ENCODE measurements at regions not wholly inside any gene's neighbourhood (a gene's known extent, or its start where the extent isn't known, plus 50 kb on each side); places are given as distances from the start of the nearest gene placed in this dataset.
"Not testable (repeated sequence)": the region's sequence is repeated elsewhere in the genome, so short reads cannot be mapped to it uniquely, and the experiment has no call there.

DNA sequence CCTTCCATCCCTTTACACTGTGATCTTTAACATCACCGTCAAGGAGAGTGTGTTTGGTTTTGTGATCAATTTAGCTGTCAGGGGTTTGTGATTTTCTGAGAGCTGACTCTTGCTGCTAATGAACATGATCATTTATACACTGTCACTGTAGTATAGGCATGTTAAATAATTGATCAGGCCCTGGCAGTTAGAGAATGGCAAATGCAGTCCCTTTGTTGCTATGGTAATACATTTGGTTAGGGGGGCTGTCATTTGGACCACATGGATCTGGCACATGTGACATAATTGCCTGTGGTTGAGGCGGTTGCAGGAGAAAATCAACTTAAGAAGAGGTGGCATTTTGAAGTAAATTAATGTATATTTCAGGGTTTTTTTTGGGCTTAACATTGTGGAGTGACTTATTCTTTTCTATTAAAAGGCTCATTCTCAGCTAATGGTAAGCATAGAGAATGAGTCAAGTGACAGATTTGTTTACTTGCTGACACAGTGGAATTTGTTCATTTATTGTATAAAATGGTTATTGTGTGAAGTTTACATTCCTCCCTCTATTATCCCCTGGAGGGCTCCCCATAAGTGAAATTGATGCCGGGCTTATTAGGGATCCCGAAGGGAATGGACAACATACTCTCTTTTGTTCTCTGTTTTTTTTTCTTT, 114.0 kb downstream of the FHIP1A start:
- no peak for DNase-seq

DNA sequence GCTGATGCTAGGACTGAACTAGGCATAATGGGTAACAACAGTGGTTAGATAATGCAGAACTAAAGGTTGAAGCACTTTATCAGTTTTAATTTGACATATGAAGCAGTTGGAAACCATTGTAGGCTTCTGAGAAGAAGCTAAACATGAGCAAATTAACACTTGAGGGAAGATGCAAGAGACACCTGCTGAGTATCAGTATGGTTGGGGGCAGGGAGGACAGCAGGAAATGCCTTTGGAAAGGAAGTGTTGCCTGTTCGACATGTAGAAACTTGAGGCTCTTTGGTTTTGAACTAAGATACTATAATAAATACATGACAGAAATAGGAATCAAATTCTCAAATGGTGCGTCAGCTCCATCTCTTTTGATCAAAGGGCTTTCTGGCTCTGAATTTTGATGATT, 115.6 kb downstream of the FHIP1A start:
- no peak for DNase-seq

DNA sequence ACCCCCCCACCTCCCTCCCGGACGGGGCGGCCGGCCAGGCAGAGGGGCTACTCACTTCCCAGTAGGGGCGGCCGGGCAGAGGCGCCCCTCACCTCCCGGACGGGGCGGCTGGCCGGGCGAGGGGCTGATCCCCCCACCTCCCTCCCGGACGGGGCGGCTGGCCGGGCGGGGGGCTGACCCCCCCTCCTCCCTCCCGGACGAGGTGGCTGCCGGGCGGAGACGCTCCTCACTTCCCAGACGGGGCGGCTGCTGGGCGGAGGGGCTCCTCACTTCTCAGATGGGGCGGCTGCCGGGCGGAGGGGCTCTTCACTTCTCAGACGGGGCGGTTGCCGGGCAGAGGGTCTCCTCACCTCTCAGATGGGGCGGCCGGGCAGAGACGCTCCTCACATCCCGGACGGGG, 117.5 kb downstream of the FHIP1A start:
- not testable (repeated sequence) for DNase-seq

DNA sequence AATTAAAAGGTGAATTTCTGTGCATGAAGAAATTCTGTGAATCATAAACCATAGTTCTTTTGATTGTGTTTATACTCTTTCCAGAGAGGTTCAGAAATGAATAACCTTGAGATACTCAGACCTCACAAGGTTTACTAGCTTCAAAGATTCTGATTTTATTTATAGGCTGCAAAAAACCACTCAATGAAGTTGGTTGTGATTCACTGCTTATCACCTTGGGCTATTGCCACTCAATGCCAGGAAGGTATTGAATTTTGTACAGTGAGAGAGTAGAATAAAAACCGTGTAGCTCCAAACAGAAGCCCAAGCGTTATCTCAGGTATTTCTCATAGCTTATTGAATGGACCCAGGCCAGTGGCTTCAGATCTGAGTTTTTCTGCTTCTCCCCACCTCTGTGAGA, 118.7 kb downstream of the FHIP1A start:
- no peak for DNase-seq

DNA sequence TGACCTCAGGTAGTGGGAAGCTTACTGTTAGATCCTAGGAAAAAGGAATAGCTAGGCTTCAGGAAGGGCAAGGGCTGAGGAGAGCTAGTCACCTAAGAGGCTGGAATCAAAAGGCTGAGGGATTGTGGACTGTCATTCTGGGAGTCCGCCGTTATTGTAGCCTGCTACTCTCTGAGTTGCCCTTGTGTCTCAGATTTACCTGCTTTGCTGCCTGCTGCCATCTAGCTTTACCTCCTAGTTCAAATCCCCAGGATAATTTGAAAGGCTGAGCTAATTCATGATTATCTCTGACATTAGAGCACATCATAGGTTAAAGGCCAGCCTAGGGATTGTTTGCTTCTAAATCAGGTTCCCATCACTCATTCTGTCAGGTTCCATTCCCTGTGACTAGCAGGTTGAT, 120.2 kb downstream of the FHIP1A start:
- no peak for DNase-seq

DNA sequence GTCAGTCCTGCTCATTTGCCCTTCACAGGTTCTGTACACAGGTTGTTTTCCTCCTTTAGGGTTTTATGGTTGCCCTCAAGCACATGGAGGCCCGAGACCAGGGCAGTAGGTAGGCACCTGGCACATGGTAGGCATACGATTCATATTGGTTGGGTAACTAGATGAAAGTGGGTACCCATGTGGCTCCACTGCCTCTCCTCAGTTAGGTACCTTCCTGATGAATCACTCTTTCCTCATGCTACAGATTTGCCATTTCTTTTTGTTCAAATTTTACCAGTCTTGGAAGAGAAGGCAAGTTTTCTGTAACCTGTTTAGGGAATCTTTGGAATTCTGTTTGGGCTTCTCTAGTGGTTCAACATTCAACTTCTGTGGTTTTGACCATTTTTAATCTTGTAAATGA, 121.3 kb downstream of the FHIP1A start:
- no peak for DNase-seq

DNA sequence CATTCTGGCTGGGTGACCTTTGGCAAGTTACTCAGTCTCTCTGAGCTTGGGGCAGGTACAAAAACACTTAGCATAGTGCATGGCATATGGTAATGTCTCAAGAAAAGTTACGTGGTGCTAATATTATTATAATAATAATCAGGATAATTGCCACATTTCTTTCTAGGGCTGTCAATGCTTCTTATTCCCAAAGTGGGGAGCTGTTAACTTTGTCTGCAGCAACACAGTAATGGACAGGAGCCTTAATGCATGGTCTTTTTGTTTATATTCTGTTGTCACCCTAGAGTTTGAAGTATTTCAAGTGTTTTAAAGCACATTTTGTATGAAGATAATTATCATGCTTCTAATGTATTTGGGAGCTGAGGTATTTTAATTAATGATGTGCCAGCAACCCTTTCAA, 121.8 kb downstream of the FHIP1A start:
- DNase-seq, result no peak

DNA sequence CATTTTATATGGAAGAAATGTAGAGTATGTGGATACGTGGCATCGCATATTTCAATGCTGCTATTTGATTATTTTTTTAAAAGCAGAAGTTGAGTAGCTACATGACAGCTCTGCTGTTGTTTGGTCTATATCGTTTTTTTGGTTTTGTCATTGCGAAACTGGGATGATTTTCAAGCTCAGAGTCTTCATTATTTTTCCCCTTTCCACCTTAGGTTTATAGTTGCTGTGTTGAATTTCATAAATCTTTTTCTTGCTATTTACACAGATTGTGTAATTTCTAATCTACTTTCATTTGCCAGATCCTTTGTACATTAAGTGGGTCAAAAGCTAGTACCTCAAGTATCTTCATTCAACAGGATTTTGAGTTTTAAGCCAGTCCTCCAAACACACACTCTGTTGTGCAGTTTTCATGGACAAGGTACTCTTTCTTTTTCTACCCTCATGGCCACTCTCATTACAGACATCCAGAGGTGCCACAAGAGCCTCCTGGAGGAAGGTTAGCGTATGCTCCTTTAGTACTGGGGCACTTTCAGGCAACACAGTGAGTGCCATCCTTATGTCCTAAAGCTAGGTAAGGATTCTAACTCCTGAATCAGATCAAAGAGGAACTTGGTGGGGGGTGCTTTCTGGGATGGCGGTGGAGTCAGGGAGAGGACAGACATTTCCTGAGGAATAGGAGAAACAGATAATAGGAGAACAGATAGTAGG, 123.2 kb downstream of the FHIP1A start:
- DNase-seq, result no peak

DNA sequence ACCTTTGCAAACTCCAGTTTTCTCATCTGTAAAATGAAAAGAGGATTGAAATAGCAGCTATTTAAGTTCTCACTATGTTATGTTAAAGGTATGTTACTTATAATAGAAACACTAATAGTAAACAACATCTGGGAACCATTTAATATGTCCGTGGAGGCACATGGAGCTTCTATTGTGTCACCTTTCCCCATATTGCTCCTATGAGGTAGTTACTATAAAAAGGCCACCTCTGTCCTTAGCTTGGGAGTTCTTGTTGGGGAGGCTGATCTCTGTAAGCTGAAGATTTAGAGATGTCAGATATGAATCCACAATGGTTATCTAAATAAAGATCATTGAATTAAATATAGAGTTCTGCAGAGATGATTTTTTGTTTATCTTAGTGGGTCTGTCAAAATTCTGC, 125.2 kb downstream of the FHIP1A start:
- DNase-seq, result no peak

DNA sequence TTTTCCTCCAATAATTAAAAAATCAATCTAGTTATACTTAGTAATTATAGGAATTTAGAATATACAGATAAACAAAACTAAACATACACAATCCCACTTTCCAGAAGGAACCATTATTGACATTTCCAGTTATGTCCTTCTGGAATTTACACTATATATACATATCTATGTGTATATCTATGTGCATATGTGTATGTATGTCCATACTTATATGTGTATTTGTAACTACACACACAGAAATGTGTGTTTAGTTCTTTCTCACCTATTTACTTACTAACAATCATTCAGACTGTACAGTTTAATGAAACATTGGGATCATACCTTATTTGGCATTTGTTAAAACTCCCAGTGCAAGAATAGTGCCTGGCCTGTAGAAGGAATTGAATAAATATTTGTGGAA, 126.4 kb downstream of the FHIP1A start:
- DNase-seq, result no peak

DNA sequence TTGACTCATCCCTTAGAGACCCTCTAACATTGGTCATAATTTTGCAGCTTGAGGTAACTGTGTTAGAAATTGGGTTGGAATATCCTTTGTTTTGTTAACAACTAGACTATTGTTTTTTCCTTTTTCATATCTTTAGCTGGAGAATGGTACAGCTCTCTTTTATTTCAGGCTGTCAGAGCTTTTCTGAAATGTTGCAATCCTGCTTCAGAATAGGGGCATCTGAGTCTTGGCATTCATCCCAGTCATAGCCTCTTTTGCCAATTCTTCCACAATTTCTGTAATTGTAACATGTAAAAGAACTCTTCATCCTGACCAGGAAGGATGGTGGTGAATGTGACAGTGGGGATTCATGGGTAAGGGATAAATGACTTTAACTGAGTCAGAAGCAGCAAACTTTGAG, 128.7 kb downstream of the FHIP1A start:
- DNase-seq, result no peak

DNA sequence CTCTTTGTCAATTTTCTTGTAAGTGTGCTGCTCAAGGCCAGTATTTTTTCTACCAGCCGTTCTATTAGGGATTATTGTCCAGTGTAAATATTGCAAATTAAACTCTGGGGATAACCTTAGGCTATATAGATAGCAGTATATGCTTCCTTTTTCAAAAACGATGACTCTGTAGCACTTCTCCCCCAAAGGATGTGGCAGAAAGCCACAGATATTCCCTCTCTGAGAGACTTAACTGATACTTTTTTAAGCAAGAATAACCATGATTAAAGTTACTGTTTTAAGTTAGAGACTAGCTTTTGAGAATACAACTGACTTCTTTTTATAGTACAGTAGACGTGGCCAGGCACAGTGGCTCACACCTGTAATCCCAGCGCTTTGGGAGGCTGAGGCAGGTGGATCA, 130.0 kb downstream of the FHIP1A start:
- DNase-seq, result no peak

DNA sequence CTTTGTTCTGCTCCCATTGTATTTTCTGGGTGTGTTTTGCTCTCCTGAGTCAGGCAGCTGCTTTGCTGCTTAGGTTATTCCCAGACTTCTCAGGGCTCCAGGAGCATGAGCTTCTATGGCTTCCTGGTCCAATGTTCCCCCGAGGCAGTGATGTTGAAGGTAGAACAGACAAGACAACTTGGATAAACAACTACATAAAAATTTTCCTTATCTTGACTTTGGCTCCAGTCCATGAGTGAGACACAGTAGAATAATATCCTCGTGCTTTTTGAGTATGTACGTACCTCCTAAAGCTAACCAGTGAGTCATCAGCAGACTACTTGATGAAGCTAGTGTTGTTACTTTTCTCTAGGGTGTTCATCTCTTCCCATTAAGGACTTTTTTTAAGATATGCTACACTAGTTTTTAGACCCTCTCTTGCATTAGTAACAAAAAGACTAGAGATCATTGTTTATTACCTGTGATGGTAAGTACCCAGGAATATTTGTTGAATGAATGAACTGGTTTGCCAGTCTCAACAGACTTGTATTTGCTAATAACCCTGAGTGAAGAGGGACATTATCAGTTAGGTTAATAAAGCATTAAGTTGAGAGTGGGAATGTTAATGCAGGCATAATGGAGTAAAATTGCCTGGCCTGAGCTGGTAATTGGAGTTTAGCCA, 131.9 kb downstream of the FHIP1A start:
- DNase-seq, result no peak

DNA sequence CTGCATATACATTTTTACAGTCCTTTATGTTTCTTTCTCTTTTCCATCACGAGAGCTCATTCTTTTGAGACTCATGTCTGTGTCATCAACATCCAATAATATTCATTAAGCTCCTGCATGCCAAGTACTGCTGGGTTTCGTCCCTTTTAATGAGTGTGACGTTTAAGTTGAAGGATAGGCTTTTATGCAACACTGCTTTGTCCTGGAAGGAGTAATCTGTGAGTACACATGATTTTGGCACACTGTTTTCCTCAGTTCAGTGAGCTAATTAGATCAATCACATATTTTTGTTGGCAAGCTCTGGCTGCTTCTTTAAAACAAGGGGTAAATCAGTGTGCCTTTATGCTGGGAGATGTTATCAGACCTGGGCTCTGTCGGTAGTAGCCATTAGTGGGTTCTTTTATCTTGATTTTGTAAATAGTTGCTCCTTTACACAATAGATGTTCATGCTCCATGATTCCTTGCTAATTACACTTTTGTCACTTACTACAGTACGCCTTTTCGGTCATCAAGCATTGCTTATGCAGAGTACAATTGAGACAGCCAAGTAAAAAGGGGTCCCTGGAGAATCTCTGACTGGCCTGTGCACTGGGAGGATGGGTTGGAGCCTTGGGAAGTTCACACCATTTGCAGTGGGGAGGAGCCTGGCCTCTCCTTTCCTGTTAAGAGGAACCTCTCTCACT, 132.6 kb downstream of the FHIP1A start:
- DNase-seq, result no peak

DNA sequence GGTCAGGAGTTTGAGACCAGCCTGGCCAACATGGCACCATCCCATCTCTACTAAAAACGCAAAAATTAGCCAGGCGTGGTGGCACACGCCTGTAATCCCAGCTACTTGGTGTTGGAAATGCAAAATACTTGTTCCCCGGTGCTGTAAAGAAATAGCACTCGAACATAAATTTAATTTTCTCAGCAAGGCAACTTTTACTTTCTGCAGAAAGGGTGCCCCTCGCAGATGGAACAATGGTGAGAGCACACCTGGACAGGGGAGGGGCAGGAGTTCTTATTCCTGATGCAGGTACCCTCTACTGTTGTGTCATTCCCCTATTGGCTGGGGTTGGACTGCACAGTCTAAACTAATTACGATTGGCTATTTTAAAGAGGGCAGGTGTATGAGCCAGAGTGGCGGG, 139.7 kb downstream of the FHIP1A start:
- no peak for DNase-seq

DNA sequence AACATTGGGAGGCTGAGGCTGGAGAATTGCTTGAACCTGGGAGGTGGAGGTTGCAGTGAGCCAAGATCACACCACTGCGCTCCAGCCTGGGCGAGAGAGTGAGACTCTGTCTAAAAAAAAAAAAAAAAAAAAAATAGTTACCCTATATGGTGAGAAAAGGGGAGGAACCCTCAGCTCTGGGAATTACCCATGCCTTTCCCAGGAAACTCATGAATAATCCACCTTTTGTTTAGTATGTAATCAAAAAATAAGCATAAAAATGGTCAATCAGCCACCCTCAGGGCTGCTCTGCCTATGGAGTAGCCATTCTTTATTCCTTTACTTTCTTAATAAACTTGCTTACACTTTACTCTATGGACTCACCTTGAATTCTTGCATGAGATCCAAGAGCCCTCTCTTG, 140.4 kb downstream of the FHIP1A start:
- not testable (repeated sequence) for DNase-seq

DNA sequence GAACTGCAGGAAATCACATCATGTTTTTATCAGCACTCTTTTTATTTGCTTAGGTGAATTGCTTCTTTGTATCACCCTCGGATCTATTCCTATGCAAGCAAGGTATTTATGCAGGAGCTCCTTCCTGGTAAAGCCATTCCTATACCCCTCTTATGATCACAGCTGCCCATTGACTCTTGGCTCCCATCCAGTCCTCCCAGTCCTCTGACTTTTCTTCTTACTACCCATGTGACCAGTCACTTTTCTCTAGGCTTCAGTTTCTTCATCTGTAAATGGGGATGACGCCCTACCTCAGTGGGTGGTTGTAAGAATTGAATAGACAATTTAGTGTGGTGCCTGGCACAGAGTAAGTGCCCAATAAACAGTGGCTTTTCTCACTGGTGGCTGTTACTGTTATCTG, 144.9 kb downstream of the FHIP1A start:
- no peak for DNase-seq

DNA sequence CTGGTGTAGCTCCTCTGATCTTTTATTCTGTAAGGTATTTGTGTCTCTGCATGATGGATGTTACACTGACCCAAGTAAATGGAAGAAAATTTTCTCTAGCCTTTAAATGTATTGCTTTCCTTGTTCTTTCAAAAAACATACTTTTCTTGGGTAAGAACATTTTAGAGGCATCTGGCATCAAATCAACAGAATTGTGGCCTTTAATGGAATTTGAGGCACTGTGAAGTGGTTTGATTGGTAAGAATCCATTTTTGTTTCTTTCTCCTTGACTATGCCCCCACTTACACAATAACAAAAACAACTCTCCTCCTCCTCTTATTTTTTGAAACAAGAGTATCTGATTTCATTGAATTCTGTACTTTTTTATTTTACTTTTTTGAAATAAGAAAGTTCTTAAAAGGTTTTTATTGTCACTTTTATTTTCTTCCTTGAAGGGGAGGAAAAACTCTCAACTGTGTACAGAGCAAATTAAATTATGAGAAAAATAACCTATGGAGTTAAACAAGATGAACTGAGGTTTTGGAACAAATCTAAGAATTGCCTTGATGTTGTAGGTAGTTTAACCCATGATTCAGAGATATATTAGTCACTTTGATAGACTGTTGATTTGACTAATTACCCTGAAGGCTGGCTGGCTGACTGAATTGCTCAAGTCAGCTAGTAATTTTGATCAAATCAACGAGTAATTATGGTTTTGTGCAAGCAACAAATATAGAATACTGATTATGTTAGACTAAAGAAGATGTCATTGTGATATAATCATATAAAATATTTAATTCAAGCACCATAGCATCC, 146.4 kb downstream of the FHIP1A start:
- no peak for DNase-seq

DNA sequence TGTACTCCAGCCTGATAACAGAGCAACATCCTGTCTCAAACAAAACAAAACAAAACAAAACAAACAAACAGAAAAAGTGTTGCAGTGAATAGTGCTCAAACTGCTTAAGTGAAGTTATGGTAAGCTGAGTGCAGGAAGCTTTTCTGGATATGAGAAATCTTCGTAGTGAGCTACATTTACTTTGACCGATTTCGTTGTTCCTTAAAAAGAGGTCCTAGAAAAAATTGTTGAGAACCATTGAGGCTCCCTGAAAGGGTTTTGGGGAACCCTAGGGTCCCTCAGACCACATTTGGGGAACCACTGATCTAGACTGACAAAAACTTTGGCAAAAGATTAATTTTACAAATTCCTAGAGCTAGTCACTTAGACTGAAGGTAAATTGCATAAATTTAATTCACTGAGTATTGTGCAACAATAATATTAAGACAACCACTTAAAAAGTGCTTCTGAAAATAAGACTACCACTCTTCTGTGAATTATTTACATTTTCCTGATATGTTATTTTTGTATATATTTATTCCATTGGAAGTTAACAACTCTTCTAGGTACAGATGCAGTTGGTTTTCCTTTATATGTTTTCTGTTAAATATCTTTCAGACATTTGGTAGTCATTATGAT, 149.6 kb downstream of the FHIP1A start:
- DNase-seq, result no peak

DNA sequence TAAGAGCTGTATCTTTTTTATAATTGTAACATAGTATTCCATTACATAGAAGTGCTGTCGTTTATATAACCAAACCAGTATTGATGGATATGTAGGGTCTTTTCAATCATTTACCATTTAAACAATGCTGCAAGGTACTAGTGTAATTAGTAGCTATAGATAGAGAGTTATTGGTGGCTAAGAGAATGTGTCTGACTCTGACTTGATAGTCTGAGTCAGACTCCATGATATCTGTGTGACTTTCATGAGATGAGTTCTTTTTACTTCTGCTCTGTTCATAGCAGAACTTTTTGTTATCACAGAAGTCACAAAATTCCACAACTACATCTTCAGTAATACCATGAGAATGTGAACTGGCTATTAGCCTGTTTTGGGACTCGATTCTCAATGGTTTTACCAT, 150.6 kb downstream of the FHIP1A start:
- no peak for DNase-seq

DNA sequence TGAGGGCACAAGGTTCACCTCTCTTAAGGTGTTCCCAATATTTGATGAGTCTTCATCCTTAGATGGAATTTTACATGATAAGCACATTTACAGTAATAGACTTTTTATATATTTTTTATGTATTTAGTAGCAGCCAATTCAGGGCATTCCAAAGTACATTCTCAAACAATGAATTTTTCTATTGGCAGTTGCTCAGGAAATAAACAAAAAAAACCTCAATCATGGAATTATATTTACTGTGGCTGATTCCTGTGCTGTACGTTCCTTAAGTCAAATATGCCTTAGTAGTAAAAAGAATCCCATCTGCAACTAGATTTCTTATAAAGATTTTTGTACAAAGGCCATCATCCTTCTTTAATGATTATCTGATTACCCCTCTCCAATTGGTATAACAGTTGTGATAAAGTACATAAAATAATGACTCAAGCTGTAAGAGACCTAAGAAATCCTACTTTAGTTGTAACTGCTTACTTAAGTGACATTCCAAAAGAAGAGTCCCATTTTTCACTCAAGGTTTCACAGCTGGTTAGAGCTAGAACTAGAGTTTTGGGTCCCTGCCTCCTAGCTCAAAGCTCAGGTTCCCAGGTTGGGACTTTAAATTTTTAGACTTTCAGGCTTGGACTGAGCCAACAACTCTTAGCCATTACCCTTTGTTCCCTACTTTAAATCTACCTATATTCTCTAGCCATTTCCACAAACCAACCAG, 152.7 kb downstream of the FHIP1A start:
- no peak for DNase-seq

DNA sequence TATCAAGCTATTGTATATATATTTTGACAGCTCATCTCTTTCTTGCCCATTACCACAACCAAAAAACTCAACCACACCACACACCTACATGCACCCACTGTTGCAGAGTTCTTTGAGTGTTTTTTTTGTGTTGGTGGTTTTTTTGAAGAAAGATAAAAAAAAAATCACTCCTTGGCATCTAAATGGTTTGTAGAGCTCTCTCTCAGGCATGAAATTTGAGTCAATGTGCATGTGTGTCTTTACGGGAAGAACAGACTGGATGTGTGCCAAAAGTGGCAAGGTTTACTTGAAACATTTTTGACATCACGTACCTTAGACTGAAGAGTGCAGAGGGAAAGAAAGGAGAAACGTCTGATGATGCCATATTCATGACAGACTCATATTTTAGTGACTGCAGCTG, 154.2 kb downstream of the FHIP1A start:
- no peak for DNase-seq

All from cerebellar nuclear complex (tissue), 1 donor.